Vagina (tissue), 2 donors: ENCODE measurements at regions not wholly inside any gene's neighbourhood (a gene's known extent, or its start where the extent isn't known, plus 50 kb on each side); places are given as distances from the start of the nearest gene placed in this dataset.

Experiments used
- DNase-seq, 2 donors: peaks; one replicate each; pipeline ENCODE4 v3.0.0-alpha.2; 2017; ENCODE audit errors: extremely low spot score in 2 of 2
- H3K27ac ChIP-seq: fragments of 200-600 bp; sonication (generic); one replicate; pipeline ENCODE4 v1.5.1; 2019
- H3K27me3 ChIP-seq: fragments of 200-600 bp; sonication (generic); one replicate; pipeline ENCODE4 v1.5.1; 2019
- H3K36me3 ChIP-seq, 2 donors: fragments of 200-600 bp; sonication (generic); one replicate each; pipeline ENCODE4 v1.5.1; 2017 to 2019
- H3K4me1 ChIP-seq: fragments of 200-600 bp; sonication (generic); one replicate; pipeline ENCODE4 v1.5.1; 2019
- H3K4me3 ChIP-seq, 2 donors: fragments of 200-600 bp; sonication (generic); 1 replicate in 1 of 2; 2 replicates in 1 of 2; pipeline ENCODE4 v1.5.1; 2016 to 2019
- H3K9me3 ChIP-seq: fragments of 200-600 bp; sonication (generic); one replicate; pipeline ENCODE4 v1.5.1; 2019
- CTCF ChIP-seq, 3 experiments: fragments of 450-650 bp in 2 of 3; fragments of 200-600 bp in 1 of 3; sonication (generic) in 1 of 3; IDR thresholded peaks; one replicate each; pipeline ENCODE4 v1.5.1; 2017 to 2019; ENCODE audit warnings: antibody characterized with exemption in 3 of 3, mild to moderate bottlenecking in 2 of 3, moderate library complexity in 2 of 3
- POLR2A ChIP-seq, 2 donors: fragments of 450-650 bp; IDR thresholded peaks; one replicate each; pipeline ENCODE4 v1.6.1; 2017; ENCODE audit warnings: antibody characterized with exemption in 2 of 2, mild to moderate bottlenecking in 2 of 2, moderate library complexity in 2 of 2
- POLR2AphosphoS5 ChIP-seq, 2 donors: sonication (generic); formaldehyde crosslinking; IDR thresholded peaks; one replicate each; pipeline ENCODE4 v1.9.0; 2017; ENCODE audit warnings: antibody characterized with exemption in 2 of 2, mild to moderate bottlenecking in 2 of 2, low read depth in 1 of 2; ENCODE audit not compliant: insufficient read depth in 1 of 2
- intact Hi-C: fragments of 100-400 bp; cut with DNase I; formaldehyde crosslinking; loops from one replicate; pipeline ENCODE4 v1.15.1; 2023

DNA sequence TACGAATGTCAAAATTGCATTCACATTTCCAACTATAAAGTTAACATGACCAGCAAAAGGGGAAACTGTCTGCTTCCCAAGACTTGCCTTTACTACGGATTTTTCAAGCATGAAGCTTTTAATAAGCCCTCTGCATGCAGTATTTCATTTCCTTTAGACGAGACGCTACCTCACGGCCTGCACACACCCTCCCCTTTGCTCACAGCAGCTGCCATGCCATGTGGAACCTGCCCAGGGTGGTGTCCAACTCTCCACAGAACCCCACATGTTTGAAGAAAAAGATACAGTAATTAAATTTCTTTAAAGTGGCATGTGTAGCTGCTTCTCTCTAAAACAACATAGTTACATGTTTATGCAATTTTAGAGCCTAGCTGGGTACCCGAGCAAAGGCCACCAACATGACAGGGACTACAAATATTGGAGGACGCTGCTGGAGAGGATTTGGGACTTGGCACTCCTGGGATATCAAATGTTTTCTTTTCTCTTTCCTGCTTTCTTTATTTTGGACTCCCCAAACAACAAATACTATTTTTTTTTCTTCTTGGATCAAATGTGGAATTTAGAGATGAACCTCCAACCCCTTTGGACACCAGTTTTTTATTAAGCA, 256.9 kb upstream of the PCSK5 start:
- H3K9me3 ChIP-seq: no peaks in the 10 kb centered on the region
- H3K27ac ChIP-seq: no peak overlapping the region
- H3K27me3 ChIP-seq: no peaks in the 10 kb centered on the region
- no peaks in the 10 kb centered on the region for H3K4me1 ChIP-seq
- intact Hi-C loops: no loop called here
- no peak for DNase-seq
- TF ChIP-seq POLR2A (IDR thresholded peaks at IDR 0.05): no peak
- no peak for TF ChIP-seq POLR2AphosphoS5 (IDR thresholded peaks at IDR 0.05; ENCODE audit: insufficient read depth in 1 of 2, low read depth in 1 of 2)
- no peaks in the 10 kb centered on the region for H3K36me3 ChIP-seq
- H3K4me3 ChIP-seq: no peak overlapping the region

- no peak overlapping the region for H3K27ac ChIP-seq
- H3K36me3 ChIP-seq: no peaks in the 10 kb centered on the region
- H3K4me1 ChIP-seq: no peaks in the 10 kb centered on the region
- no peaks in the 10 kb centered on the region for H3K9me3 ChIP-seq
- no peaks in the 10 kb centered on the region for H3K27me3 ChIP-seq
- DNase-seq: no peak
- TF ChIP-seq POLR2A (IDR thresholded peaks at IDR 0.05) (no peak), POLR2AphosphoS5 (IDR thresholded peaks at IDR 0.05; ENCODE audit: insufficient read depth in 1 of 2, low read depth in 1 of 2) (no peak), CTCF (IDR thresholded peaks at IDR 0.05) (no peak)
- intact Hi-C loops: no loop called here
- H3K4me3 ChIP-seq: no peak overlapping the region
Observed at GRCh38 chr9:75636427-75637045, 253.9 kb upstream of the PCSK5 start.

DNA sequence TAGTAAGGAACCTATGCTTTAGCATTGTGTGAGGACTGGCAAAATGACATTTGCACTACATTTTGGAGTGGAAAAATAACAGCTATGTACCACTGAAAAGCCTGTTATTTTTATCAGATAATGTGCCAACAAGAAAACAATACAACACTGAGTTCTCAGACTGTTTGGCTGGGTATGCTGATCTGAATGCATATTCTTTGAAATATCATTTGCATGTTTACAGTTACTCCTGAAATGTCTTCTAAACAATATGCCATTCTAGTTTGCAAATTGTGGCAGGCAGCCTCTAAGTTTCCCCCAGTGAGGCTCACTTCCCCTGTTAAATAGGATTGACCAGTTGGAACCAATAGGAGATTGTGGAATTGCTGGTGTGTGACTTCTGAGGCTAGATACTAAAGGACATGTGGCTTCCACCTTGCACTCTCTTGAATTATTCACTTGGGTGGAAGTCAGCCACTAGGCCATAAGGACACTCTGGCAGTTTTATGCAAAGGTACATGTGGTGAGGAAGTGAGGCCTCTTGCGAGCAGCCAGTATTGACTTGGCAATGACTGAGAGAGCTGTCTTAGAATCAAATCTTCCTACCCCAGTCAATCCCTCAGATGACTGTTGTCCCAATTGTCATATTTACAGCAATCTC, 250.4 kb upstream of the PCSK5 start:
- Histone ChIP-seq H3K27ac (no peak overlapping the region), H3K36me3 (no peaks in the 10 kb centered on the region), H3K4me1 (no peaks in the 10 kb centered on the region), H3K4me3 (no peak overlapping the region), H3K27me3 (no peaks in the 10 kb centered on the region), H3K9me3 (no peaks in the 10 kb centered on the region)
- no peak for DNase-seq
- intact Hi-C loops: no loop called here
- TF ChIP-seq POLR2A (IDR thresholded peaks at IDR 0.05) (no peak), POLR2AphosphoS5 (IDR thresholded peaks at IDR 0.05; ENCODE audit: insufficient read depth in 1 of 2, low read depth in 1 of 2) (no peak), CTCF (IDR thresholded peaks at IDR 0.05) (no peak)

DNA sequence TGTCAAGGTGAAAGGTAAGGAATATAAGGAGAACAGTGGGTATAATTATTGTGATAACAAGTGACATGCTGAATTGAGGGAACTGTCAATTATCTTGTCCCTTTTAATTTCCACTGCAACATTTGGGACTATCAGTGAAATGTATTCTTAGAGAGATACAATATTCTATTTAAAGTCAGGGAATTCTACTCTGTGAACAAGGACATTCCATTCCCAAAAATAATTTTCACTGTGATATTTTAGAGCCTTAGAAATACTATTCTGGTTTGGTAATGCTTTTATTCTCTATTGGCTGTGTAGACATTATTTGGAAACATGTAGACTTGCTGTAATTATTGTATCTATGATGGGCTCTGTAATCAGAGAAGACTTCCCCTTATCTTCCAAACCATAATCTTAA, 248.0 kb upstream of the PCSK5 start:
- no peaks in the 10 kb centered on the region for H3K36me3 ChIP-seq
- no peak overlapping the region for H3K4me3 ChIP-seq
- H3K27me3 ChIP-seq: no peaks in the 10 kb centered on the region
- no peak for DNase-seq
- intact Hi-C loops: no loop called here
- H3K4me1 ChIP-seq: no peaks in the 10 kb centered on the region
- no peak overlapping the region for H3K27ac ChIP-seq
- H3K9me3 ChIP-seq: no peaks in the 10 kb centered on the region
- TF ChIP-seq POLR2A (IDR thresholded peaks at IDR 0.05): no peak

DNA sequence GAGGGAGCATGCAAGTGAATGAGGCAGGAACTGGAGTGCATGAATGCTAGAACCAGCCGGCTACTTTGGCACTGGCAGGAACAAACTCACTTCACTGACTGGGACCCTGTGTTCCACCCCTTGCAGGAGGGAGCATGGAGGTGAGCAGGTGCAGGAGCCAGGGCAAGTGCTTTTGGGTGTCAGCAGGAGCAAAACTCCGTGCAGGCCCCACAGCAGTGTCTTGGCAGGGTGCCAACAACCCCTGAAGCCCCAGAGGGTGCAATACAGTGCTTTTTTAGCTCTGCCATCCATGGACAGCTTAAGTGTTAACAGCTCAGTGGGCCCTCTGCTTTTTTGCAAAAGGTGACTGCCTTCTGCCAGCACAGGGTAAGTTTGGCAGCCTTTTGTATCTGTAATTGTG, 245.8 kb upstream of the PCSK5 start:
- Histone ChIP-seq H3K36me3 (no peaks in the 10 kb centered on the region), H3K27ac (no peak overlapping the region), H3K4me1 (no peaks in the 10 kb centered on the region), H3K9me3 (no peaks in the 10 kb centered on the region), H3K27me3 (no peaks in the 10 kb centered on the region), H3K4me3 (no peak overlapping the region)
- intact Hi-C loops: no loop called here
- no peak for TF ChIP-seq POLR2AphosphoS5 (IDR thresholded peaks at IDR 0.05; ENCODE audit: insufficient read depth in 1 of 2, low read depth in 1 of 2)
- TF ChIP-seq CTCF (IDR thresholded peaks at IDR 0.05): no peak
- TF ChIP-seq POLR2A (IDR thresholded peaks at IDR 0.05): no peak
- DNase-seq: no peak

- Histone ChIP-seq H3K4me3 (no peak overlapping the region), H3K27ac (no peak overlapping the region), H3K36me3 (no peaks in the 10 kb centered on the region), H3K9me3 (no peaks in the 10 kb centered on the region), H3K27me3 (no peaks in the 10 kb centered on the region), H3K4me1 (no peaks in the 10 kb centered on the region)
- no peak for DNase-seq
- TF ChIP-seq POLR2A (IDR thresholded peaks at IDR 0.05): no peak
- TF ChIP-seq CTCF (IDR thresholded peaks at IDR 0.05): no peak
- TF ChIP-seq POLR2AphosphoS5 (IDR thresholded peaks at IDR 0.05; ENCODE audit: insufficient read depth in 1 of 2, low read depth in 1 of 2): no peak
- intact Hi-C loops: no loop called here
Observed at GRCh38 chr9:75648034-75648433, 242.4 kb upstream of the PCSK5 start.
